ENCODE measurements at regions not wholly inside any gene's neighbourhood (a gene's known extent, or its start where the extent isn't known, plus 50 kb on each side); places are given as distances from the start of the nearest gene placed in this dataset.

DNA sequence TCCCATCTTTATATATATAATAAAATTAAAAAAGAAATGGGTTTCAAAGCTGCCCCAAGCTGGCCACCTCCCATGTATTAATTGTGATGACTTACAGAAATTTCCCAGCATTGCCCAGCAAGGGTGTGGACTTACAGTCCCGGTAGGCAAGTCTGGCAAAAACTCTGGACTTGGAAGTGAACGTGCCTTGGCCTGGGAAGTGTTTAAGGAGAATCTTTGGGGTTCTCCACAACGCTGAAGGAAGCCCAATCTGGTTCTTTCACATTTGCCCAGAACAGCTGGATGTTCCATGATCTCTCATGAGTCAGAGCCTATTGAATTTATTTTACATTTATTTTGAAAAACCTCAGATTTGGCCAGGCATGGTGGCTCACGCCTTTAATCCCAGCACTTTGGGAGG, 98.4 kb upstream of the SLC45A1 start:
- TF ChIP-seq, protein P1, sequence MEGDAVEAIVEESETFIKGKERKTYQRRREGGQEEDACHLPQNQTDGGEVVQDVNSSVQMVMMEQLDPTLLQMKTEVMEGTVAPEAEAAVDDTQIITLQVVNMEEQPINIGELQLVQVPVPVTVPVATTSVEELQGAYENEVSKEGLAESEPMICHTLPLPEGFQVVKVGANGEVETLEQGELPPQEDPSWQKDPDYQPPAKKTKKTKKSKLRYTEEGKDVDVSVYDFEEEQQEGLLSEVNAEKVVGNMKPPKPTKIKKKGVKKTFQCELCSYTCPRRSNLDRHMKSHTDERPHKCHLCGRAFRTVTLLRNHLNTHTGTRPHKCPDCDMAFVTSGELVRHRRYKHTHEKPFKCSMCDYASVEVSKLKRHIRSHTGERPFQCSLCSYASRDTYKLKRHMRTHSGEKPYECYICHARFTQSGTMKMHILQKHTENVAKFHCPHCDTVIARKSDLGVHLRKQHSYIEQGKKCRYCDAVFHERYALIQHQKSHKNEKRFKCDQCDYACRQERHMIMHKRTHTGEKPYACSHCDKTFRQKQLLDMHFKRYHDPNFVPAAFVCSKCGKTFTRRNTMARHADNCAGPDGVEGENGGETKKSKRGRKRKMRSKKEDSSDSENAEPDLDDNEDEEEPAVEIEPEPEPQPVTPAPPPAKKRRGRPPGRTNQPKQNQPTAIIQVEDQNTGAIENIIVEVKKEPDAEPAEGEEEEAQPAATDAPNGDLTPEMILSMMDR (IDR thresholded peaks at IDR 0.05), result no peak
- no peak for TF ChIP-seq POLR2AphosphoS5 (IDR thresholded peaks at IDR 0.05)

Measured in sigmoid colon (tissue), 4 donors.